SJSA1 (cell line): ENCODE measurements at regions not wholly inside any gene's neighbourhood (a gene's known extent, or its start where the extent isn't known, plus 50 kb on each side); places are given as distances from the start of the nearest gene placed in this dataset.

Source experiments
- DNase-seq, 2 experiments: peaks; one replicate each; pipeline ENCODE4 v3.0.0-alpha.2; 2015 to 2020; ENCODE audit warnings: low spot score in 2 of 2, low read depth in 1 of 2
- H3K27ac ChIP-seq: fragments of 250-450 bp; sonication (Bioruptor Pico); 2 replicates; pipeline ENCODE4 v1.5.1; 2020; ENCODE audit warnings: mild to moderate bottlenecking, moderate library complexity
- H3K27me3 ChIP-seq: fragments of 250-450 bp; sonication (Bioruptor Pico); replicated peaks from 2 replicates; pipeline ENCODE4 v1.5.1; 2020; ENCODE audit warnings: mild to moderate bottlenecking, moderate library complexity
- H3K36me3 ChIP-seq: fragments of 250-450 bp; sonication (Bioruptor Pico); 2 replicates; pipeline ENCODE4 v1.5.1; 2020; ENCODE audit warnings: mild to moderate bottlenecking
- H3K4me1 ChIP-seq: fragments of 250-450 bp; sonication (Bioruptor Pico); replicated peaks from 2 replicates; pipeline ENCODE4 v1.6.1; 2021; ENCODE audit warnings: mild to moderate bottlenecking
- H3K4me3 ChIP-seq: fragments of 250-450 bp; sonication (Bioruptor Pico); 2 replicates; pipeline ENCODE4 v1.5.1; 2020; ENCODE audit warnings: mild to moderate bottlenecking
- H3K9me3 ChIP-seq: fragments of 250-450 bp; sonication (Bioruptor Pico); replicated peaks from 2 replicates; pipeline ENCODE4 v1.5.1; 2020; ENCODE audit warnings: mild to moderate bottlenecking

DNA sequence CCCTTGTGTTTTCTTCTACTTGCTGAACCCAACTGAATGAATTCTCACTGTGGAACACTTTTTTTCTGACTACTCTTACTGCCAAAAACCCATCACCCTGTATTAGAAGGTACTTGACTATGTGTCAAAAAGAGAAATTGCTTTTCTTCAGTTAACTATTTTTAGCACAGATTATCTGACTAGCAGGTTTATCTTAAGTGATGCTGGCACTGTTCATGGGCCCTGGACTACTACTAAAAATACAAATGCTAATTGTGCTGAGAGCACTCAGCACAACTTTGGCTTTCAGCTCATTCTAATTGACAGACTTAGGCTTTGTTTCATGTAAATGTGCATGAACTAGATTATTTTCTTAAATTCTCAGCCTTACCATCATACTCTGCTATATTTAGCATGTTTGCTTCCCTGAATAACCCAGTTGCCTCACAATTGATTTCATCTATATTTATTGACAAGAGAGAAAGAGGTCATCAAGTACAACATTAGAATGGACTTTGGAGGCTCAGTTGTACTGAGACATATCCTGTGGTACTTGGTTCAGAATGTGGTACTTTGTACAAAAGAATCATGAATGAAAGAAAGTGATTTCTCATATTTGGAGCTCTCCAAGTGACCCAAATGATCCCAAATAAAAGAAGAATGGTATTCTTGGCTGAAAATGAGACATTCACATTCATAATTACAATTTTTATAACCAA lies 478.3 kb downstream of the KCNA4 start:
- Histone ChIP-seq H3K27me3 (no peaks in the 10 kb centered on the region; the same call in 1 of the 2 replicates), H3K36me3 (no peaks in the 10 kb centered on the region), H3K27ac (no peak overlapping the region), H3K4me3 (no peak overlapping the region), H3K4me1 (no peaks in the 10 kb centered on the region), H3K9me3 (no peaks in the 10 kb centered on the region)
- no peak for DNase-seq

DNA sequence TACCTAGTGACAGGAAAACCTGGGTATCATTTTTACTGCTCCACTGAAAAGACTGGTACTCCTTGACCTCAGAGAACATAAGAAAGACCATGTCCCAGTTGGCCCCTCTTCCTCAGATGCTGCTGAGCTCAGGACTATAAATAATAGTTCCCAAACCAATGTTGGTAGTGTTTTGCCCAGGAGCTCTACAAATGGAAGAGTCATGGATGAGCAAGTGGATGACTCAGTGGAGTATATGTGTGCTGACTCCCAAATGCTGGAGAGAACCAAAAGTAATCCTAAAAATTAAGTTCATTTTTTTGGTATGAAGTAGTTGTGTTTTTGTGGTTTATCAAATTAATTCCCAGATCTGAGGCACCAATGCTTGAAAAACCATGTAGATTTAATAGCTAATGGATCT lies 482.0 kb downstream of the KCNA4 start:
- Histone ChIP-seq H3K4me1 (no peaks in the 10 kb centered on the region), H3K36me3 (no peaks in the 10 kb centered on the region), H3K4me3 (no peak overlapping the region), H3K27me3 (no peaks in the 10 kb centered on the region; the same call in 1 of the 2 replicates), H3K9me3 (no peaks in the 10 kb centered on the region), H3K27ac (no peak overlapping the region)
- no peak for DNase-seq

DNA sequence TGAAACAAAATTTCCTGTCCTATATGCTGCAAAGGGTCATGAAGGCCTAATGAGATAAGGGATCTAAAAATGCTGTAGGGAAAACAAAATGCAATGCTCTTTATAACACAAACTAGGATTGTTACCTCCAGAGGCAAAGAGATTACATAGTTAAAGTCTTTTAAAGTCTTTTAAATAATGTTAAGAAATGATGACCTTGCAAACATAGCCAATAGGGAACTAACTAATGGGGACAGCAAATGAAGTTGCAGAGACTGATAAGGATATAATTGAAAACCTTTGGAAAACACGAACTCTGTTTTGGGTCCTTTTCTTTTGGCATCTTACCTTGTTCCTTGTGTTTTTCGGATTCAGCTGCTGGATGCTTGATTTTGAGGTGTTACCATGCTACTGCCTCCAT lies 485.9 kb downstream of the KCNA4 start:
- no peaks in the 10 kb centered on the region for H3K27me3 ChIP-seq
- H3K27ac ChIP-seq: no peak overlapping the region
- H3K4me1 ChIP-seq: no peaks in the 10 kb centered on the region
- no peak for DNase-seq
- no peaks in the 10 kb centered on the region for H3K9me3 ChIP-seq
- no peaks in the 10 kb centered on the region for H3K36me3 ChIP-seq
- no peak overlapping the region for H3K4me3 ChIP-seq

DNA sequence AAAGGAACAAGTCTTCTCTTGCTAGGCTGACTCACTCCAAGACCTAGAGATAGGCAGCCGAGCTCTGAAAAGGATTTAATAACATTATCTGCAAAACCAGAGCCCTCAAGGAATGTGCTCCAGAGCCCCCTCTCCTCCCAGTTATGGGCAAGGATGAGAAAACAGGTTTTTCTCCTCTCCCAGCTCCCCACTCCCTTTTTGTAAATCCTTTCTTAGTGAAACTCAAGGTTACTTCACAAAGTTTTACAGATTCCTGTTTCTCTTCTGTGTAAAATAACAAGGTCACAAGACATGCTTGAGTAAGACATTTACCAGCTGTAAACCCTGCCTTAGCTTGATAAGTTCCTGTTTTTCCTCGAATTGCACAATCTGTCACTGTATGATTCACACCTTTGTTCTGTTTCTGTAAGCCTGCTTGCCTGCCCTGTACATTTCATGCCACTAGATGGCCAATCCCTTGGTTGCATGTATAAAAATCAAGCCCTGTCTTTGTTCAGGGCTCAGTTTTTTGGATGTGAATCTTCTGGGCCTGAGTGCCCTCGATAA lies 489.4 kb downstream of the KCNA4 start:
- Histone ChIP-seq H3K36me3 (no peaks in the 10 kb centered on the region), H3K9me3 (no peaks in the 10 kb centered on the region), H3K27me3 (no peaks in the 10 kb centered on the region), H3K4me3 (no peak overlapping the region), H3K4me1 (no peaks in the 10 kb centered on the region), H3K27ac (no peak overlapping the region)
- no peak for DNase-seq

DNA sequence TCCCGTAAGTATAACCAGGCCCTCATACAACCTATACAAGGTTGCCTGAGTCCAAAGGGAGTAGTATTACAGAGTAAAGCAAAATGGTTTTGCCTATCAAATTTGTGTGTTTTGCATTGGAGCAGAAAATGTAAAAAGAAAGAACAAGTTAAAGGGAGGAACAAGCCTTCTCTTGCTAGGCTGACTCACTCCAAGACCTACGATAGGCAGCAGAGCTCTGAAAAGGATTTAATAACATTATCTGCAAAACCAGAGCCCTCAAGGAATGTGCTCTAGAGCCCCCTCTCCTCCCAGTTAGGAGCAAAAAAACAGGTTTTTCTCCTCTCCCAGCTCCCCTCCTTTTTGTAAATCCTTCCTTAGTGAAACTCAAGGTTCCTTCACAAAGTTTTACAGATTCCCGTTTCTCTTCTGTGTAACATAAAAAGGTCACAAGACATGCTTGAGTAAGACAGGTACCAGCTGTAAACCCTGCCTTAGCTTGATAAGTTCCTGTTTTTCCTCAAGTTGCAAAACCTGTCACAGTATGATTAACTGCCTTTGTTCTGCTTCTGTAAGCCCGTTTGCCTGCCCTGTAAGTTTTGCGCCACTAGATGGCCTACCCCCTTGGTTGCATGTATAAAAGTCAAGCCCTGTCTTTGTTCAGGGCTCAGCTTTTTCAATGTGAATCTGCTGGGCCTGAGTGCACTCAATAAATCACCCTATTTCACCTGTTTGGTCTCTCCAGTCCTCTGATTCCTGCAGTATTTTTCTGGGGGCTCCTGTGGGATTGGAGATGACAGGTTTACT lies 498.2 kb downstream of the KCNA4 start:
- Histone ChIP-seq H3K9me3 (no peaks in the 10 kb centered on the region), H3K27me3 (no peaks in the 10 kb centered on the region), H3K36me3 (no peaks in the 10 kb centered on the region), H3K27ac (no peak overlapping the region), H3K4me3 (no peak overlapping the region), H3K4me1 (no peaks in the 10 kb centered on the region)
- no peak for DNase-seq

DNA sequence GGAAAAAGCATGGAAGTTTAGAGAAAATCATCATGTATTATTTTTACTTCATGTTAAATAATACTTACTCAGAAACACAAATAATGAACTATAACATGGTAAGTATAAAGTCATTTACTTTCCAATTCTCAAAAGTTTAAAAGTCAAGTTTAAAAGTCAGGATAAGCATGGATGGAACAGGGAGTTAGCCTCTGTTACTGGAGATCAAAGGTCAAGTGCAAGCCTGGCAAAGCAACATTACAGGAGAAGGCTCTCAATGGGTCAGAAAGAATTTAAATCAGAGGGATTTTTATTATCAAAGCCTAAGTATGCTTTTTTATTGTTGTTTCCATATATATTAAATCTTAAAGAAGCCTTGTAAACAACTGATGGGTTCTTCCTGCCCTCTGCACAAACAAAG lies 505.4 kb downstream of the KCNA4 start:
- no peaks in the 10 kb centered on the region for H3K36me3 ChIP-seq
- no peaks in the 10 kb centered on the region; the same call in 1 of the 2 replicates for H3K27me3 ChIP-seq
- DNase-seq: no peak
- no peaks in the 10 kb centered on the region for H3K4me1 ChIP-seq
- no peak overlapping the region for H3K27ac ChIP-seq
- no peaks in the 10 kb centered on the region for H3K9me3 ChIP-seq
- H3K4me3 ChIP-seq: no peak overlapping the region

DNA sequence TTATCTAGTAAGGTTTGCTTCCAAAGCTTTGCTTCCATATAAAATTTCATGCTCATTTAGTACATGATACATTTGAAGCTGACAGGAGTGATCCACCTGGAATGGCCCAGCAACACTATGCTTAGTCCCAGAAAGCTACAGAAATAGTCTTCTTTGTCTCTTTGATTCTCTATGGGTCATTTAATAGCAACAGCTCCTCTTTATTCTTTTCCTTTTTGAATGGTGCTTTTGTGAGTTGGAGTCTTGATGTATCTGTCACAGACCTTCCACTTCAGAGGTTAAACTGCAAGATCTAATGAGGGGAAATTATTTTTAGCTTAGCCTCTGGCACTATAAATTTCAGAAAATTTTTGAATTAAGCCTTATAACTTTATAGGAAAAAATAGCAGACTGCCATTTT lies 509.5 kb downstream of the KCNA4 start:
- no peak for DNase-seq
- H3K4me1 ChIP-seq: no peaks in the 10 kb centered on the region

DNA sequence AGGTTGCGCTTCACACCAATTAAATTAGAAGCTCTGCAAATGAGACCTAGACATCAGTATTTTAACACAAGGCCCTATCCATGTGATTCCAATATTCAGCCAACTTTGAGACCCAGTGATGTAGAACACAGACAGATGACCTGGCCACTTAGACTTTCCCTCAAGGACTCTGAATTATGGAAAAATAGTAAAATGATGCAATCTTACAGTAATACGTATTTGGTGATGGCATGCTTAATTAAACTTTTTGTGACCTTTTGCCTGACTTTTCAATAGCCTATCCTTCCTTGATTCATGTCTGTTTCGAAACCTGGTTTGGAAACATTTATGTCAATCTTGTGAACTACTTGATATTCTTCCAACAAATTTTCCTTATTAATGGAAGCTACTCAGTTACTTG lies 521.2 kb downstream of the KCNA4 start:
- no peak overlapping the region for H3K4me3 ChIP-seq
- no peaks in the 10 kb centered on the region for H3K9me3 ChIP-seq
- H3K27ac ChIP-seq: no peak overlapping the region
- no peaks in the 10 kb centered on the region for H3K4me1 ChIP-seq
- H3K27me3 ChIP-seq: no peaks in the 10 kb centered on the region; the same call in 1 of the 2 replicates
- no peaks in the 10 kb centered on the region for H3K36me3 ChIP-seq
- no peak for DNase-seq

More for the DNA sequence above, 509.5 kb downstream of the KCNA4 start:
- H3K9me3 ChIP-seq: no peaks in the 10 kb centered on the region
- no peaks in the 10 kb centered on the region for H3K36me3 ChIP-seq
- no peak overlapping the region for H3K27ac ChIP-seq
- H3K4me3 ChIP-seq: no peak overlapping the region
- no peaks in the 10 kb centered on the region; the same call in 1 of the 2 replicates for H3K27me3 ChIP-seq

DNA sequence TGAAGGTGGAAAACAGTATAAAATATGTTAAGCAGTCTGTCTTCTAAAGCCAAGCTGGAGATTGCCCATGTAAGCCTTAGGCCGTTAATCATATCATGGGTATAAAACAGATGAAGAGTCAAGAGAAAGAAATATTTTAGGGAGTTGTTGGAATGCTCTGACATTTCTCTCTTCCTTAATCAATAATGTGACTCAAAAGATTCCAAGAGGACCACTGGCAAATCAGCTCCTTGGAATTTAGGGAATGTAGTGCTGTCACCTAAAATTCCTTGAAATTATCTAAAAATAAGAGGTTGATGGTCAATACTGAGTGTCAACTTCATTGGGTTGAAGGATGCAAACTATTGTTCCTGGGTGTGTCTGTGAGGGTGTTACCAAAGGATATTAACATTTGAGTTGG lies 525.9 kb downstream of the KCNA4 start:
- DNase-seq: no peak
- H3K27me3 ChIP-seq: no peaks in the 10 kb centered on the region; the same call in 1 of the 2 replicates
- H3K4me3 ChIP-seq: no peak overlapping the region
- no peaks in the 10 kb centered on the region for H3K4me1 ChIP-seq
- H3K36me3 ChIP-seq: no peaks in the 10 kb centered on the region
- no peak overlapping the region for H3K27ac ChIP-seq
- no peaks in the 10 kb centered on the region for H3K9me3 ChIP-seq

DNA sequence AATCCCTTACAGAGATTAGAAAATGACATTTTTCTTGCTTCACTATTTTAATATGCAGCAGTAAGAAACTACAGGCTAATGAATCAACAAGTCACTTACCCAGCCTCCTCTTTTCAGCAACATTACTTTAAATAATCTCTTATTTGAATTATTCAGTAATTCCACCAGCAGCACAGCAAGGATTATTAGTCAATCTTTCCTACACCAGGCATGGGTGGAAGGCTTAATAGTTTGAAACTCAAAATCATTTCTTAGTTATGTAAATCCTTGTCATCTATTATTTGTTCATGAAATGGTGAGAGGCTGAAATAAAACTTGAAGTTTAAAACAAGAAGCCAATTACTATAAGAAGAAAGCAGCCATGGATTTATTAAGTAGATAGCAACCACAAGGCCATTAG lies 530.5 kb downstream of the KCNA4 start:
- no peaks in the 10 kb centered on the region for H3K4me1 ChIP-seq
- H3K27me3 ChIP-seq: 0 out of 2 replicates have a peak, but pooled peaks cover 3% of the 10 kb centered on the region
- H3K36me3 ChIP-seq: no peaks in the 10 kb centered on the region
- no peaks in the 10 kb centered on the region for H3K9me3 ChIP-seq
- no peak for DNase-seq
- H3K4me3 ChIP-seq: no peak overlapping the region
- H3K27ac ChIP-seq: no peak overlapping the region

DNA sequence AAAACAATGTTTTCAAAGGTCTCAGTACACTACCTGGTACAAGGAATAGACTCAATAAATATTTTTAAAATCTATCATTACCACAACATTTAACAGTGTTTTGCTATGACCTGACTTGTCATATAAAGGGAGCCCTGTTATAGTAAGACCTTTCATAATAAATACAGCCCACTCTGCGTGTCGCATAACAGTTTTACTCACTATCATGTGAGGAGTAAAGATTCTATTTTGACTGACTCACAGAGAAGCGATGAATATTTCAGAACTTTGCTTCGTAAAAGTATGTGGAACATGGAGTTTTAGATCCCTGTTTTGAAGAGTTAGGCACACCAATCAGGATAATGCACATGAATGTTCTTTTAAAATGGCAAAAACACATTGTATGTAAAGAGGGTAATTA lies 531.2 kb downstream of the KCNA4 start:
- Histone ChIP-seq H3K4me1 (no peaks in the 10 kb centered on the region), H3K9me3 (no peaks in the 10 kb centered on the region), H3K36me3 (no peaks in the 10 kb centered on the region), H3K27me3 (0 out of 2 replicates have a peak, but pooled peaks cover 3% of the 10 kb centered on the region), H3K27ac (no peak overlapping the region), H3K4me3 (no peak overlapping the region)
- no peak for DNase-seq

DNA sequence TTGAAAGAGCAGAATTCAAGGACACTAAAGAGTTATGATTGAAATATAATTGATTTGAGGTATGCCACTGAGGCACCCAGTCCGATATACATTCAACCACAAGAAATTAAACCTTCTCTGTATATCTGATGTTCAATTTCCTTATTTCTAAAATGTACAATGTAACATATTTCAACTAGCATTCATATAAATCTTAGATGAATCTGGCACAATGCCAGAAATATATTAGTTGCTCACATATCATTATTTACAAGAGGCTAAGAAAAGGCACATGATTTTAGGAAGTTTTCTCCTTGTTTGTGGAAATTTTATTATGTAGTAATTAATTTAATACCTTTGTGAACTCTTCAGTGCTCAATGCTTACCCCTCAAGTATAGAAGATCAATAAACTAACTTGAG lies 532.3 kb downstream of the KCNA4 start:
- no peak overlapping the region for H3K27ac ChIP-seq
- no peaks in the 10 kb centered on the region for H3K36me3 ChIP-seq
- DNase-seq: no peak
- H3K9me3 ChIP-seq: no peaks in the 10 kb centered on the region
- H3K4me3 ChIP-seq: no peak overlapping the region
- 0 out of 2 replicates have a peak, but pooled peaks cover 3% of the 10 kb centered on the region for H3K27me3 ChIP-seq
- no peaks in the 10 kb centered on the region for H3K4me1 ChIP-seq

DNA sequence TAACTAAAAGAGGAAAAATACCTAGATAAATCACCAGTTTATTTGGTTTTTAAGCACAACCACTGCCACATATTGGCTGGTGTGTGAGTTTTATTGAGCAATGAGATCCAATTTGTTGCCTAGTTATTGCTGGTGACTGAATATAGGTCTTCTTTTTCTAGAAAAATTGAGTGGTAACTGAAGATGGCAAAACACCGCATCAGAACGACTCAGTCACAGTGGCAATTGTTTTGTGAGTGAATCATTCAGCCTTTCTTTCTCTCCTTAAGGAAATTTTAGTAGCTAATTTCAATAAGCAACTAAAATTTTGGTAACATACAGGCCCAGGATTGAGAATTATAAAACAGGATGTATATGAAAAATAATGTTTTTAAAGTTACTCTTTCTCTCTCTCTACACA lies 533.0 kb downstream of the KCNA4 start:
- no peak for DNase-seq
- H3K9me3 ChIP-seq: no peaks in the 10 kb centered on the region
- H3K27ac ChIP-seq: no peak overlapping the region
- H3K27me3 ChIP-seq: 0 out of 2 replicates have a peak, but pooled peaks cover 3% of the 10 kb centered on the region
- no peaks in the 10 kb centered on the region for H3K36me3 ChIP-seq
- H3K4me3 ChIP-seq: no peak overlapping the region
- H3K4me1 ChIP-seq: no peaks in the 10 kb centered on the region

DNA sequence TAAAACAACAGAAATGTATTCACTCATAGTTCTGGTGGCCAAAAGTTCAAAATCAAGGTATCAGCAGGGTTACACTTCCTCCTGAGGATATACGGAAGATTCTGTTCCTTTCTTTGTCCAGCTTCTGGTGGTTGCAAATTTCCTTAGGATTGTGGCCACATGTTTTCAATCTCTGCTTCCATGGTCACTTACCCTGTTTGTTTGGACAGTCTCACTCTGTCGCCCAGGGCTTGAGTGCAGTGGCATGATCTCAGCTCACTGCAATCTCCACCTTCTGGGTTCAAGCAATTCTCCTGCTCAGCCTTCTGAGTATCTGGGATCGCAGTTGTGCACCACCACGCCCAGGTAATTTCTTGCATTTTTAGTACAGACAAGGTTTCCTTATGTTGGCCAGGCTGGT lies 534.3 kb downstream of the KCNA4 start:
- H3K27me3 ChIP-seq: 0 out of 2 replicates have a peak, but pooled peaks cover 3% of the 10 kb centered on the region
- no peak overlapping the region for H3K27ac ChIP-seq
- H3K4me1 ChIP-seq: no peaks in the 10 kb centered on the region
- H3K4me3 ChIP-seq: no peak overlapping the region
- no peaks in the 10 kb centered on the region for H3K36me3 ChIP-seq
- no peaks in the 10 kb centered on the region for H3K9me3 ChIP-seq
- DNase-seq: no peak
